BLaER1 (cell line): ENCODE measurements at regions not wholly inside any gene's neighbourhood (a gene's known extent, or its start where the extent isn't known, plus 50 kb on each side); places are given as distances from the start of the nearest gene placed in this dataset.

Experiments used
- H3K27ac ChIP-seq: shearing (Covaris generic); formaldehyde crosslinking; 2 replicates; pipeline ENCODE4 v1.8.1; 2022
- H3K27me3 ChIP-seq: shearing (Covaris generic); formaldehyde crosslinking; 2 replicates; pipeline ENCODE4 v1.8.1; 2022
- H3K36me3 ChIP-seq: shearing (Covaris generic); formaldehyde crosslinking; 2 replicates; pipeline ENCODE4 v1.8.1; 2022
- H3K4me1 ChIP-seq: shearing (Covaris generic); formaldehyde crosslinking; 2 replicates; pipeline ENCODE4 v1.8.1; 2022
- H3K4me2 ChIP-seq: shearing (Covaris generic); formaldehyde crosslinking; 2 replicates; pipeline ENCODE4 v1.8.1; 2022
- H3K4me3 ChIP-seq: shearing (Covaris generic); formaldehyde crosslinking; 2 replicates; pipeline ENCODE4 v1.8.1; 2022
- H3K9ac ChIP-seq: shearing (Covaris generic); formaldehyde crosslinking; 2 replicates; pipeline ENCODE4 v1.8.1; 2022
- H3K9me3 ChIP-seq: shearing (Covaris generic); formaldehyde crosslinking; 2 replicates; pipeline ENCODE4 v1.8.1; 2022
- H4K20me1 ChIP-seq: shearing (Covaris generic); formaldehyde crosslinking; 2 replicates; pipeline ENCODE4 v1.8.1; 2022
- Cebpa-rat ChIP-seq: shearing (Covaris generic); IDR thresholded peaks from 2 replicates; pipeline ENCODE4 v1.8.1; 2022

GRCh38 chr20:39234520-39235095 lies 272.5 kb downstream of the DHX35 start:
- Histone ChIP-seq H3K4me3 (no peak overlapping the region), H3K4me1 (no peaks in the 10 kb centered on the region), H3K9ac (no peak overlapping the region), H3K9me3 (no peaks in the 10 kb centered on the region), H3K27me3 (no peaks in the 10 kb centered on the region), H3K27ac (no peak overlapping the region), H4K20me1 (no peaks in the 10 kb centered on the region), H3K4me2 (no peak overlapping the region), H3K36me3 (no peaks in the 10 kb centered on the region)
- TF ChIP-seq Cebpa-rat = no peak

GRCh38 chr20:39233755-39234154 lies 271.6 kb downstream of the DHX35 start:
- H3K27ac ChIP-seq = no peak overlapping the region
- H3K27me3 ChIP-seq = no peaks in the 10 kb centered on the region
- TF ChIP-seq Cebpa-rat = no peak
- no peaks in the 10 kb centered on the region for H3K4me1 ChIP-seq
- H3K9me3 ChIP-seq = no peaks in the 10 kb centered on the region
- no peak overlapping the region for H3K4me2 ChIP-seq
- no peak overlapping the region for H3K4me3 ChIP-seq
- H3K36me3 ChIP-seq = no peaks in the 10 kb centered on the region
- no peak overlapping the region for H3K9ac ChIP-seq
- no peaks in the 10 kb centered on the region for H4K20me1 ChIP-seq

- Histone ChIP-seq H3K4me1 (no peaks in the 10 kb centered on the region), H3K27me3 (no peaks in the 10 kb centered on the region), H3K4me3 (no peak overlapping the region), H4K20me1 (no peaks in the 10 kb centered on the region), H3K36me3 (no peaks in the 10 kb centered on the region), H3K9me3 (no peaks in the 10 kb centered on the region), H3K27ac (no peak overlapping the region), H3K9ac (no peak overlapping the region), H3K4me2 (no peak overlapping the region)
- no peak for TF ChIP-seq Cebpa-rat
Measured at GRCh38 chr20:39227416-39227815, 265.3 kb downstream of the DHX35 start.

GRCh38 chr20:39225978-39226377 lies 263.8 kb downstream of the DHX35 start:
- H3K4me2 ChIP-seq = no peak overlapping the region
- no peaks in the 10 kb centered on the region for H4K20me1 ChIP-seq
- H3K27me3 ChIP-seq = no peaks in the 10 kb centered on the region
- no peaks in the 10 kb centered on the region for H3K4me1 ChIP-seq
- no peak overlapping the region for H3K4me3 ChIP-seq
- H3K27ac ChIP-seq = no peak overlapping the region
- no peak overlapping the region for H3K9ac ChIP-seq
- no peaks in the 10 kb centered on the region for H3K36me3 ChIP-seq
- TF ChIP-seq Cebpa-rat = no peak
- H3K9me3 ChIP-seq = no peaks in the 10 kb centered on the region

- H3K9me3 ChIP-seq = no peaks in the 10 kb centered on the region
- no peaks in the 10 kb centered on the region for H3K27me3 ChIP-seq
- no peak overlapping the region for H3K4me3 ChIP-seq
- no peaks in the 10 kb centered on the region for H4K20me1 ChIP-seq
- H3K4me2 ChIP-seq = no peak overlapping the region
- no peak for TF ChIP-seq Cebpa-rat
- H3K36me3 ChIP-seq = no peaks in the 10 kb centered on the region
- no peaks in the 10 kb centered on the region for H3K4me1 ChIP-seq
- no peak overlapping the region for H3K27ac ChIP-seq
- H3K9ac ChIP-seq = no peak overlapping the region
Measured at GRCh38 chr20:39225536-39225935, 263.4 kb downstream of the DHX35 start.

GRCh38 chr20:39222101-39222500 lies 260.0 kb downstream of the DHX35 start:
- Histone ChIP-seq H3K27ac (no peak overlapping the region), H3K4me2 (no peak overlapping the region), H3K36me3 (no peaks in the 10 kb centered on the region), H3K27me3 (no peaks in the 10 kb centered on the region), H4K20me1 (no peaks in the 10 kb centered on the region), H3K9me3 (no peaks in the 10 kb centered on the region), H3K9ac (no peak overlapping the region), H3K4me3 (no peak overlapping the region), H3K4me1 (no peaks in the 10 kb centered on the region)
- no peak for TF ChIP-seq Cebpa-rat

- no peak for TF ChIP-seq Cebpa-rat
- Histone ChIP-seq H3K36me3 (no peaks in the 10 kb centered on the region), H3K4me2 (no peak overlapping the region), H4K20me1 (no peaks in the 10 kb centered on the region), H3K9ac (no peak overlapping the region), H3K27me3 (no peaks in the 10 kb centered on the region), H3K4me1 (no peaks in the 10 kb centered on the region), H3K27ac (no peak overlapping the region), H3K9me3 (no peaks in the 10 kb centered on the region), H3K4me3 (no peak overlapping the region)
Measured at GRCh38 chr20:39216195-39216594, 254.1 kb downstream of the DHX35 start.

GRCh38 chr20:39214828-39215227 lies 252.7 kb downstream of the DHX35 start:
- no peak overlapping the region for H3K4me3 ChIP-seq
- no peaks in the 10 kb centered on the region for H3K36me3 ChIP-seq
- no peaks in the 10 kb centered on the region for H3K27me3 ChIP-seq
- no peak overlapping the region for H3K27ac ChIP-seq
- H3K9me3 ChIP-seq = no peaks in the 10 kb centered on the region
- no peak overlapping the region for H3K4me2 ChIP-seq
- H3K9ac ChIP-seq = no peak overlapping the region
- H4K20me1 ChIP-seq = no peaks in the 10 kb centered on the region
- H3K4me1 ChIP-seq = 0 out of 2 replicates have a peak, but pooled peaks cover 4% of the 10 kb centered on the region
- TF ChIP-seq Cebpa-rat = no peak

GRCh38 chr20:39213476-39214145 lies 251.5 kb downstream of the DHX35 start:
- Histone ChIP-seq H4K20me1 (no peaks in the 10 kb centered on the region), H3K27ac (no peak overlapping the region), H3K9ac (no peak overlapping the region), H3K4me1 (0 out of 2 replicates have a peak, but pooled peaks cover 4% of the 10 kb centered on the region), H3K27me3 (no peaks in the 10 kb centered on the region), H3K4me3 (no peak overlapping the region), H3K9me3 (no peaks in the 10 kb centered on the region), H3K36me3 (no peaks in the 10 kb centered on the region), H3K4me2 (no peak overlapping the region)
- TF ChIP-seq Cebpa-rat = no peak

- Histone ChIP-seq H3K9ac (no peak overlapping the region), H3K27ac (no peak overlapping the region), H3K27me3 (no peaks in the 10 kb centered on the region), H3K4me1 (0 out of 2 replicates have a peak, but pooled peaks cover 4% of the 10 kb centered on the region), H4K20me1 (no peaks in the 10 kb centered on the region), H3K4me2 (no peak overlapping the region), H3K4me3 (no peak overlapping the region), H3K9me3 (no peaks in the 10 kb centered on the region), H3K36me3 (no peaks in the 10 kb centered on the region)
- no peak for TF ChIP-seq Cebpa-rat
Measured at GRCh38 chr20:39211060-39211748, 249.1 kb downstream of the DHX35 start.
